ENCODE measurements at regions not wholly inside any gene's neighbourhood (a gene's known extent, or its start where the extent isn't known, plus 50 kb on each side); places are given as distances from the start of the nearest gene placed in this dataset.
"Not testable (repeated sequence)": the region's sequence is repeated elsewhere in the genome, so short reads cannot be mapped to it uniquely, and the experiment has no call there.

DNA sequence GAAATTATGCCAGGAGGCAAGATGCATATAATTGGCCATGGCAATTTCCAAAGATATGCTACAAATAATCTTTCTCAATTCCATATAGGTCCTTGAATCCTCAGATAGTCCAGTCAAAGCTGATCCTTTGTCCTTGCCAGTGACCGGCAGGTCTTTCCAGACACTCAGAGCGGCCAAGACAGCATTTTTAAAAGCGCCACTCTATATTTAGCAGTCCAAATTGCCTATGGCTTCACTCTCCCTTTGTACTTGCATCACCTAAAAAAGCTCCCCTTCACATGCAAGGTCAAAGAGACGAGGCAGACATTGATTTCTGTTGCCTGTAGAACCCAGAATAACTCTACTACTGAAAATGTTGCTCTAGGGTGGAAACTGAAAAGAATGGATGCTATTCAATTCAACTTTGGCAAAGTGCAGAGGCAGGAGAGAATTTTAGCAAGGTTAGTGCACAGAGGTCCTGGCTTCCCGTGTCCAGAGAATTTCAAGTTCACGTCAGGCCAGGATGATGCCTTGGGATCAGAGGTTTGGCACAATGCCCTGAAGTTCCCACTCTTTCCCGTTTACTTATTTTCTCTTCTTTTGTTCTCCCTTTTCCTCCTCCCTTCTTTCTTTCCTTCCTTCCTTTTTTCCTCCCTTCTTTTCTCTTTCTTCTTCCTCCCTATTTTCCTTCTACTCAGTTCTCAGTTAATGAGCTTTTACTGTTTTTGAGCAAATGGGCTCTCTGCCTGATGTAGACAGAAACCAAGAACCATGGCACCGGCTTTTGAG, 108.5 kb downstream of the KCNK1 start:
- Histone ChIP-seq H3K9me3 (replicated peaks; ENCODE audit: control insufficient read depth, low read depth, low read length) (no peaks in the 10 kb centered on the region), H3K27me3 (ENCODE audit: control insufficient read depth, insufficient read depth, low read length) (no peaks in the 10 kb centered on the region), H3K27ac (ENCODE audit: low read length) (no peak overlapping the region), H3K36me3 (ENCODE audit: control insufficient read depth, insufficient read depth, low read length) (no peaks in the 10 kb centered on the region), H3K4me3 (ENCODE audit: low read length) (no peak overlapping the region), H3K4me1 (ENCODE audit: control insufficient read depth, insufficient read depth, low read length) (no peaks in the 10 kb centered on the region)
- 52% methylated on average over 7 of the region's 8 CpGs for WGBS (ENCODE audit: insufficient coverage)
- DNase-seq, result no peak

DNA sequence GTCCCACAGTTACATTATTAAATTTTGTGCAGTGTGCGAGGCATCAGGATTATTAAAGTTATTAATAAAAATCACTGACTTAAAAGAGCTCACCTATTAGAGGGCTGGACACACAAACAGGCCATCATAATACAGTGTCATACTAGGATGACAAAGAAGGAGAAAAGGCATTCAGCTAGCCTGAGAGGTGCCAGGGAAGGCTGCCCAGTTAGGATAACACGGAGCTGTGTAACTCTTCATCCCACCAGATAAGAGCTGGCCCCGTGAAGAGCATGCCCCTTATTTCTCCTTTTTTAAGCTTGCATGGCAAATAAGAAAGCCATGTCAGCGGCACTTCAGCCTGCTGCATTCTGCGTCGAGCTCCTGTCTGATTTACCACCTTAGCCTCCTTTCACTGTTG, 109.5 kb downstream of the KCNK1 start:
- H3K36me3 ChIP-seq (ENCODE audit: control insufficient read depth, insufficient read depth, low read length), result no peaks in the 10 kb centered on the region
- 83% methylated on average over 2 of the region's 6 CpGs for WGBS (ENCODE audit: insufficient coverage)
- no peaks in the 10 kb centered on the region for H3K4me1 ChIP-seq (ENCODE audit: control insufficient read depth, insufficient read depth, low read length)
- no peaks in the 10 kb centered on the region for H3K9me3 ChIP-seq (replicated peaks; ENCODE audit: control insufficient read depth, low read depth, low read length)
- no peak overlapping the region for H3K4me3 ChIP-seq (ENCODE audit: low read length)
- no peaks in the 10 kb centered on the region for H3K27me3 ChIP-seq (ENCODE audit: control insufficient read depth, insufficient read depth, low read length)
- H3K27ac ChIP-seq (ENCODE audit: low read length), result no peak overlapping the region
- DNase-seq, result no peak

DNA sequence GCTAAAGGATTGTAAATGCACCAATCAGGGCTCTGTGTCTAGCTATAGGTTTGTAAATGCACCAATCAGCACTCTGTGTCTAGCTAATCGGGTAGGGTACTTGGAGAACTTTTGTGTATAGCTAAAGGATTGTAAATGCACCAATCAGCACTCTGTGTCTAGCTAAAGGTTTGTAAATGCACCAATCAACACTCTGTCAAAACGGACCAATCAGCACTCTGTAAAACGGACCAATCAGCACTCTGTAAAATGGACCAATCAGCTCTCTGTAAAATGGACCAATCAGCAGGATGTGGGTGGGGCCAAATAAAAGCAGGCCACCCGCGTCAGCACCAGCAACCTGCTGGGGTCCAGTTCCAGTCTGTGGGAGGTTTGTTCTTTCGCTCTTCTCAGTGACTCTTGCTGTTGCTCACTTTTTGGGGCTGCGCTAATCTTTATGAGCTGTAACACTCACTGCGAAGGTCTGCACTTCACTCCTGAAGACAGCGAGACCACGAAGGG, 110.3 kb downstream of the KCNK1 start:
- H3K9me3 ChIP-seq (replicated peaks; ENCODE audit: control insufficient read depth, low read depth, low read length); H3K4me3 ChIP-seq (ENCODE audit: low read length); H3K36me3 ChIP-seq (ENCODE audit: control insufficient read depth, insufficient read depth, low read length); H3K27ac ChIP-seq (ENCODE audit: low read length); H3K27me3 ChIP-seq (ENCODE audit: control insufficient read depth, insufficient read depth, low read length); DNase-seq; H3K4me1 ChIP-seq (ENCODE audit: control insufficient read depth, insufficient read depth, low read length): not testable (repeated sequence)
- WGBS (ENCODE audit: insufficient coverage), result 85% methylated on average over 7 of the region's 10 CpGs

DNA sequence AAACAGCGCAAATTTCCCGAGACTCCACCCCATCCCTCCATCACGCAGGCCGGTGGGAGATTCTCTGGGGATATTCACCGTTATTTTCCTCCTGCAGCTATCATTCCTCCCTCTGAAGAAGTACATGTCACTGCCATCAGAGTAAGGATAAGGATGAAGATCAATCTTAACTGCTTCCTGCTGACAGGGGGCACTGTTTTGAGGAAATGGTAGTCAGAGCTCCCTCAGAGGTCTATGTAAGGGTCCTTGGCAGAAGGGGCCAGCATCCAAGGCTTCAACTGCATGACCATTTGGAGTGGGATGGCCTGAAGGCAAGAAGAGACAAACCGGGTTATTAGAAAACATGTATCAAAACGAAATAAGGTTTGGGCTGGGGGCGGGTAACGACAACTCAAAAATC, 111.5 kb downstream of the KCNK1 start:
- Histone ChIP-seq H3K27ac (ENCODE audit: low read length) (no peak overlapping the region), H3K4me1 (ENCODE audit: control insufficient read depth, insufficient read depth, low read length) (no peaks in the 10 kb centered on the region), H3K36me3 (ENCODE audit: control insufficient read depth, insufficient read depth, low read length) (no peaks in the 10 kb centered on the region), H3K9me3 (replicated peaks; ENCODE audit: control insufficient read depth, low read depth, low read length) (no peaks in the 10 kb centered on the region), H3K27me3 (ENCODE audit: control insufficient read depth, insufficient read depth, low read length) (no peaks in the 10 kb centered on the region), H3K4me3 (ENCODE audit: low read length) (no peak overlapping the region)
- WGBS (ENCODE audit: insufficient coverage), result 78% methylated on average over 4 of the region's 9 CpGs
- no peak for DNase-seq

DNA sequence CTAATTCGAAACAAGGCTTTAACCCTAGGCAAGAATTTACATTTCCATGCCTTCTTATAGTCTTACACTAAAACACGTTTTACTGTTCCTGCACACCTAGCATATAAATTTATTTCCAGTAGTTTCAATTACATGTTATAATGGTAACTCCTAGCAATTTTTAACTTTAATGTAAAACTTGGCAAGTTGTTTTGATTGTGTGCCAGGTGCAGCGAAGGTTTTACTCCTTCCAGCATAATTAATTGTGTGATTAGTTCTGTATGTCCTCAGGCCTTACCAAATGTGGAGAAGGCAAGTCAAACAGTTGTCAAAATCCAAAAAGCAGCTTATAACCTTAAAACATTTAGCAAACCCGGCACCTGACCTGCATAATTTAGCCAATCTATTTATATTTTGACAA, 114.8 kb downstream of the KCNK1 start:
- DNase-seq, result no peak
- Histone ChIP-seq H3K9me3 (replicated peaks; ENCODE audit: control insufficient read depth, low read depth, low read length) (no peaks in the 10 kb centered on the region), H3K36me3 (ENCODE audit: control insufficient read depth, insufficient read depth, low read length) (no peaks in the 10 kb centered on the region), H3K27ac (ENCODE audit: low read length) (no peak overlapping the region), H3K4me1 (ENCODE audit: control insufficient read depth, insufficient read depth, low read length) (no peaks in the 10 kb centered on the region), H3K4me3 (ENCODE audit: low read length) (no peak overlapping the region), H3K27me3 (ENCODE audit: control insufficient read depth, insufficient read depth, low read length) (no peaks in the 10 kb centered on the region)
- 67% methylated on average over 1 of the region's 4 CpGs for WGBS (ENCODE audit: insufficient coverage)

DNA sequence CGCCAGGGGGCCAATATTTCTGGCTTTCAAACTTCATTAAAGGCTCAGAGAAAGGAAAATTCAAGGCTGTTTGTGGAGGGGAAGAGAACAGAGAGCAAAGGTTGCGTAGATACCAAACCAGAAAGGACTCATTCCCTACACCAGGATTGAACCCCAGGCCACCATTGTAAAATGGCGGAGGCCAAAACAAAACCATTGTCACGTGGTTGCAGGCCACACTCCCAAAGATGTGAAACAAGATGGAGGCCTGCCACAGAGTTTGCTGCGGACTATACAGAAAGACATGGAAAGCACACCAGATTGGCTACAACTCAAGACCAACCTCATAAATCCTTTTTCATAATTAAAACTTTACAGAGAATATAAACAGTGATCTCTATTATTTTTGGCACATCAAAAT, 116.5 kb downstream of the KCNK1 start:
- H3K36me3 ChIP-seq (ENCODE audit: control insufficient read depth, insufficient read depth, low read length), result no peaks in the 10 kb centered on the region
- no peaks in the 10 kb centered on the region for H3K4me1 ChIP-seq (ENCODE audit: control insufficient read depth, insufficient read depth, low read length)
- no peak overlapping the region for H3K4me3 ChIP-seq (ENCODE audit: low read length)
- no peaks in the 10 kb centered on the region for H3K27me3 ChIP-seq (ENCODE audit: control insufficient read depth, insufficient read depth, low read length)
- no peak for DNase-seq
- 59% methylated on average over 2 of the region's 5 CpGs for WGBS (ENCODE audit: insufficient coverage)
- H3K27ac ChIP-seq (ENCODE audit: low read length), result no peak overlapping the region
- no peaks in the 10 kb centered on the region for H3K9me3 ChIP-seq (replicated peaks; ENCODE audit: control insufficient read depth, low read depth, low read length)

DNA sequence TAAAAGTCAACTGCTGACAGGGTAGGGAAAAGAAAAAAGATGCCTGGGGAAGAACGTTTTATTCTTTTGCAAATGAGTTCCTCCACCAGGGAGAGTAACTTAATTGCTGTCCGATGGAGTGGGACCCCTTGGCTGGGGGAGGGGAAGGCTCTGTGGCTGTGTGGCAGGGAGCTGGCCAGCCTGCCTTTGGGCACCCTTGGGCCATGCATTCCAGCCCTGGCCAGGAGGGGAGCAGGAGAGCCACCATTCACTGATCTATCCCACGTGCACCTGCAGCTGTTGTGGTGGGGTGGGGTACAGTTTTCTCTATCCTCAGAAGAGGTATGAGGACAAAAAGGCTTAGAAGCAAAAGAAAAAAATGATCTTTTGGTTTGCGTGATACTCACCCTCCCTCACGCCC, 116.9 kb downstream of the KCNK1 start:
- no peak for DNase-seq
- H3K9me3 ChIP-seq (replicated peaks; ENCODE audit: control insufficient read depth, low read depth, low read length), result no peaks in the 10 kb centered on the region
- no peak overlapping the region for H3K27ac ChIP-seq (ENCODE audit: low read length)
- no peaks in the 10 kb centered on the region for H3K27me3 ChIP-seq (ENCODE audit: control insufficient read depth, insufficient read depth, low read length)
- WGBS (ENCODE audit: insufficient coverage), result 14% methylated on average over 1 of the region's 5 CpGs
- H3K36me3 ChIP-seq (ENCODE audit: control insufficient read depth, insufficient read depth, low read length), result no peaks in the 10 kb centered on the region
- no peak overlapping the region for H3K4me3 ChIP-seq (ENCODE audit: low read length)
- H3K4me1 ChIP-seq (ENCODE audit: control insufficient read depth, insufficient read depth, low read length), result no peaks in the 10 kb centered on the region

DNA sequence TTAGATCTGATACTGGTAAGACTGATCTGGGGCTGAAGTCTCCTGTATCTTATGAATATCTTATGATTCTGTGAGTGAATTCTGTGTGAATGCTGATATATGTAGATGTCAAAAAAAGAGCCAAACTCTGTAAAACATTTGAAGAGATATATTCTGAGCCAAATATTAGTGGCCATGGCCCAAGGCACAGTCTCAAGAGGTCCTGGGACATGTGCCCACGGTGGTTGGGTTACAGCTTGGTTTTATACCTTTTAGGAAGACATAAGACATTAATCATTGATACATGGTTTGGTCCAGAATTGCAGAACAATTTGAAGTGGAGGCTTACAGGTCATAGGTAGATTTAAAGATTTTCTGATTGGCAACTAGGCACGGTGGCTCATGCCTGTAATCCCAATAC, 118.3 kb downstream of the KCNK1 start:
- Histone ChIP-seq H3K27ac (ENCODE audit: low read length) (no peak overlapping the region), H3K4me1 (ENCODE audit: control insufficient read depth, insufficient read depth, low read length) (no peaks in the 10 kb centered on the region), H3K36me3 (ENCODE audit: control insufficient read depth, insufficient read depth, low read length) (no peaks in the 10 kb centered on the region), H3K27me3 (ENCODE audit: control insufficient read depth, insufficient read depth, low read length) (no peaks in the 10 kb centered on the region), H3K4me3 (ENCODE audit: low read length) (no peak overlapping the region), H3K9me3 (replicated peaks; ENCODE audit: control insufficient read depth, low read depth, low read length) (no peaks in the 10 kb centered on the region)
- DNase-seq, result no peak
- 80% methylated on average over 2 of the region's 2 CpGs for WGBS (ENCODE audit: insufficient coverage)

DNA sequence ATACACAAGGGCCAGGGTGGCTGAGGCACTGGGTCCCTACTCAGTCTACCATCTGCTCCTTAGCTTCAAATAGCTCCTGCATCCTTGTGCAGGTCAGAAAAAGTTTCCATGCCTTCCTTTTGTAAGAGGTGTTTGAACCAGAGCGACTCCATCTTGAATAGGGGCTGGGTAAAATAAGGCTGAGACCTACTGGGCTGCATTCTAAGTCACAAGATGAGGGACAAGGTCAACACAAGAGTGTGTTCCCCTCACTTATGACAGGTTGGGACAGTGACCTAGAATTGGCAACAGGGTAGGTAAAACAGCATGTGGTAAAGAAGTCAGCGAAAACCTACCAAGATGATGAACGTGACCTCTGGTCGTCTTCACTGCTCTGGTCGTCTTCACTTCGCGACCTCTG, 120.5 kb downstream of the KCNK1 start:
- Histone ChIP-seq H3K4me3 (ENCODE audit: low read length) (no peak overlapping the region), H3K36me3 (ENCODE audit: control insufficient read depth, insufficient read depth, low read length) (no peaks in the 10 kb centered on the region), H3K9me3 (replicated peaks; ENCODE audit: control insufficient read depth, low read depth, low read length) (no peaks in the 10 kb centered on the region), H3K27me3 (ENCODE audit: control insufficient read depth, insufficient read depth, low read length) (no peaks in the 10 kb centered on the region), H3K27ac (ENCODE audit: low read length) (no peak overlapping the region), H3K4me1 (ENCODE audit: control insufficient read depth, insufficient read depth, low read length) (no peaks in the 10 kb centered on the region)
- no peak for DNase-seq
- WGBS (ENCODE audit: insufficient coverage), result 90% methylated on average over 4 of the region's 7 CpGs

DNA sequence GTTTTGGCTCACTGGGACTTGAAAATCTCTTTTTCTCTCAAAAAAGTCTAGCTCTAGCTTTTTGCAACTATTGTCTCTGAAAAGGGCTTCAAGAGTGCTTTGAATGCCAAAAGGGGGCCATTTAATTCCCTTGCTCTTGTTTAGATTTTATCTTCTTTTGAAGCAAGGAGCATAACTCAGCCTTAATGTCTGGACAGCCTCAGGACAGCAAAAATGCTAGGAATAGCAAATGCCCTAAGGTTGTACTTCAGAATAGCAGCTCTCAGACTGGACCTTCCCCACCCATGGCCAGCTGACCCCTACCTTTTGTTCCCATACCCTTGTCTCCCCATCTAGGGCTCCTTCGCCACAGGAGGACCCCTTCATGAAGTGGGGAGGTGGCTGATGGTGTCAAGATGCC, 121.4 kb downstream of the KCNK1 start:
- no peaks in the 10 kb centered on the region for H3K4me1 ChIP-seq (ENCODE audit: control insufficient read depth, insufficient read depth, low read length)
- no peaks in the 10 kb centered on the region for H3K36me3 ChIP-seq (ENCODE audit: control insufficient read depth, insufficient read depth, low read length)
- H3K4me3 ChIP-seq (ENCODE audit: low read length), result no peak overlapping the region
- no peak overlapping the region for H3K27ac ChIP-seq (ENCODE audit: low read length)
- H3K9me3 ChIP-seq (replicated peaks; ENCODE audit: control insufficient read depth, low read depth, low read length), result no peaks in the 10 kb centered on the region
- WGBS (ENCODE audit: insufficient coverage), result no CpG with 5 or more reads among the region's 1 CpG
- H3K27me3 ChIP-seq (ENCODE audit: control insufficient read depth, insufficient read depth, low read length), result no peaks in the 10 kb centered on the region
- no peak for DNase-seq

DNA sequence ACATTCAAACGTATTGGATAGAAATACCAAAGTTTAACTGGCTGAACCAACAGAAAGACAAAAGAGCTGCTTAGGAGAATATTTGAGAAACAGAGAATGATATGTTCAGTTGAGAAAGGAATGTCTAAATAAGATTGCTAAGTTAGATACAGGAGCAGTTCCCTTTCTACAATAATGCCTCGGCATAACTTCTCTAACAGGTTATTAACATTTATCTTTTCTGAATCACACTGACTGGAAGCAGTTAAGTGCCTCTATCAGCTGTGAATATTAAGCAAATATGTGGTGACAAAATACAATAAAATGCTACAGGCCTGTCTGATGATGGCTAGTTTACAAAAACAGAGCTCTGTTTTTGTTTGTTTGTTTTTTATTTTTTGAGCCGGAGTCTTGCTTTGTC, 121.9 kb downstream of the KCNK1 start:
- H3K27ac ChIP-seq (ENCODE audit: low read length), result no peak overlapping the region
- H3K27me3 ChIP-seq (ENCODE audit: control insufficient read depth, insufficient read depth, low read length), result no peaks in the 10 kb centered on the region
- H3K4me1 ChIP-seq (ENCODE audit: control insufficient read depth, insufficient read depth, low read length), result no peaks in the 10 kb centered on the region
- H3K4me3 ChIP-seq (ENCODE audit: low read length), result no peak overlapping the region
- H3K36me3 ChIP-seq (ENCODE audit: control insufficient read depth, insufficient read depth, low read length), result no peaks in the 10 kb centered on the region
- no peaks in the 10 kb centered on the region for H3K9me3 ChIP-seq (replicated peaks; ENCODE audit: control insufficient read depth, low read depth, low read length)
- DNase-seq, result no peak
- WGBS (ENCODE audit: insufficient coverage), result no CpG with 5 or more reads among the region's 3 CpGs
